HK-2 (cell line): ENCODE measurements at regions not wholly inside any gene's neighbourhood (a gene's known extent, or its start where the extent isn't known, plus 50 kb on each side); places are given as distances from the start of the nearest gene placed in this dataset.

Experiments used
- DNase-seq: peaks from one replicate; pipeline ENCODE4 v3.0.0-alpha.2; 2018; ENCODE audit not compliant: unreplicated experiment

DNA sequence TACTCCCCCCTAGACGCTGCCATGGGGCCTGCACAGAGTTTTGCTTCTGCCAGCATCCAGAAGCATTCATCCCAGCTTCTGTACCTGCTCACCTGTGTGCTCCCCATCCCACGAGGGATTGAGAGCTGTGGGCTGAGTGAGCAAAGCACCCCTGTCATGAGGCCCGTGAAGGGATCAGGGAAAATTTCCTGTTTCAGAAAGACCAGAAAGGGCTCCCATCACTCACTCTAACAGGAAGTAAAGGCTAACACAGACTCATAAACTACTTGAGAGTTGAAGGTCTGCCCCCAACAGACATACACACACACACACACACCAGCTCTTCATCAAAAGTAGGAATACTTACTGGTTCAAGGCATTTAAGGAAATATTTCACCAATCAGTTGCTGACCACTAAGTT is 256.5 kb upstream of the NT5E start:
- no peak for DNase-seq

DNA sequence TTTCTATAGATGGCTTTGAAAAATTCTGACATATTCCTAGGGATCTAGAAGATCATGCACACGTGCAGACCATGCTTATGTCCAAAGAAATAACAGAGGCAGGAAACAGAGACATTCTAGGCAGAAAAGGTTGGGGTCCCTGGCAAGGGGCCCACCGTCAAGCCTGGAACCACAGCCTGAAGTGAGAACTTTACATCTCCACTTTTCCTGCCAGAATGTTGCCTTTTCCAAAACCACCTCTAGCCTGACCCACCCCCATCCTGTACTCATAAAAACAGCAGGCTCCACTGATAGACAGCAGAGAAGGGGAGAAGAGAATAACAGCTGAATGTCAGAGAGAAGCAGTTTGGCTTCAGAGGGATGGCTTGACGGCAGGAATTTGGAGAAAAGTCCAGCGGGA is 257.3 kb upstream of the NT5E start:
- no peak for DNase-seq

DNA sequence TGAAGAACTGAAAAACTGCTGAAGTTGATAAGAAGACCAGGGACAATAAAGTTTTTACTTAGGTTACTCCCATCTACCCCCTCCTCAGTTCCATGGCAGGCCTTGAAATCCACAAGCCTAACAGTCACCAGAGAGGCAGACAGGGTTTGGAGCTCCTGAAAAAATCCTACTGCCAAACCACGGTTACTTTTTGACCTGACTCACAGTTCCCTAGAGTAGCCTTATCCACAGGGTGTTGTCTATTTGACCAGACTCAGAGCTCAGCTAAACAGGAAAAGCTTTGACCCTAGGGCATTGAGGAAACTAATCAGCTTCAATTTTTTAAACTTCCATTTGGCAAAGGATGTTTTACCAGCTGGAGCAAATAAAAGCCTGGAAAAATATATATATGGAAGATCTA is 257.7 kb upstream of the NT5E start:
- DNase-seq, result no peak

DNA sequence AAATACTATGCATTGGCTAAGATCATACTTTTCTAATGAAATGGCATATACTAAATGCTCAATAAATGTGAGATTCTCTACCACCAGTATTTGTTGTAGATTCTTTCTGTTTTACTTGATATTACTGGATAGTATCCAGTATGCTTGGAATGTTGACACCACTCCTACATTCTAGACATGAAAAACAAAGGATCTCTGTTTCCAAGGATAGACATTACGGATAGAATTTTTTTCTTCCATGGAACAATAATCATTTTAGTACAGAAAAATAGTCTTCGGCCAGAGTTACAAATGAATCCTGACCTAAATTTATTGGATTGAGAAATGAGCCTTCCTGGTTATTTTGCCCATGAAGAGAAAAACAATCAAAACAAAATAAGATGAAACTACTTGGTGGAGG is 258.2 kb upstream of the NT5E start:
- no peak for DNase-seq

DNA sequence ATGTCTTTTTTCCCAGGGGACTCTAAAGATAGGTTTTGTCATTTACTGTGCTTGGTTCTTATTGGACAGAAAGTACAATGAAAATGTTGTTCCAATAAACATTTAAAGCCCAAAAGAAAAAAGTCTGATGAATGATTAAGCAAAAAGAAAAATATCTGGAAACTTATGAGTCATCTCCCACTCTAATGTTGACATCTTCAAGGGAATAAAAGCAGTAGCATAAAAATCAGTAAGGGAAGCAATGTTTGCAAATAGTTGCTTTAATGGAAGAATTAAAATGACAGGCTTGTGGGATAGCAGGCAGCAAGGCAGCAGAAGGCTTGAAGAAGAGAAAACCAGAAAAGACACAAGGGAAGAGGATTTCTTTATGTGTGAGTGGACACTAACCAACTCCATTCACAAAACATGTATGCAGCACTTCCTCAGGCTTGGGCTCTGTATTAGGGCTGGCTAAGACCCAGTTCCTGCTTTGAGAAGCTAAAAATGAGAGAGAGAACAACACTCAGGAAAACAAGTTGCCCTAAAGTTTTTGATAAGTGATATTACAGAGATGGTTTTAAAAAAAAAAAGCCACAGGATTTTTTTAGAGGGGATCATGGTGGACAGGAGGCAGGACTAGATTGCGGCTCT is 263.2 kb upstream of the NT5E start:
- DNase-seq, result no peak

DNA sequence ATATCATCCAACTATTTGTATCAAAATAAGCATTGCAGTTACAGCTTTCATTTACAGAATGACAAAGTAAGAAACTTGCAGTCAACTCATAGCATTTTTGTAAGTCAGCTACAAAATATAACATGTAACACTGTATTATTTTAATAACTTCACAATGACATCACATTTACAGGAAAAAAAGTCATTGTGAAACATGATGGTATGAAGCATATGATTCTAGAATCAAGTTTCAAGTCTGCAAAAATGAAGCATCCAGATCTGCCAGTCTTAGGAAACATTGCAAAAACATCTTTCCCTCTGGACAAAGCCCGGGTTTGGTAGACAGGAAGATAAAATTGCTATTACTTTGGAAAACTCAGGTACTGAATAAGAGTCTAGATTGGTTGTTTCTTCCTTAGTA is 263.9 kb upstream of the NT5E start:
- no peak for DNase-seq

DNA sequence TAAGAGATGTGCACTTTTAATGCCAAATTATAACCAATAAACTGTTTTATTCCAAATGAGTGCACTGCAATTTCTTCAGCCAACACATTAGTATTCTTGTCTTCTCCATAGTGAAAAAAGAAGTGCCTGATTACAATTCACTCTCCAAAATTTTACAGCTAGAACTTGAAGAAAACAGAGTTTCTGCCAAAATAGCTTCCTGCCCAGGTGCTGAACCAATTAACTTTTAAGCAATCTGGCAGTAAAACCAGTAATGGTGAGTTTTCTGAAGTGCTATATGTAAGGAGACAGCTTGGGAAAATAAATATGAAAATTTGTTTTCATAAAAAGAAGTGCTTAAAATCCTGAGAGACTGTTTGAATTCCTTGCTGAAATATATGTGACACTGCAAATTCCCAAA is 266.0 kb upstream of the NT5E start:
- no peak for DNase-seq

DNA sequence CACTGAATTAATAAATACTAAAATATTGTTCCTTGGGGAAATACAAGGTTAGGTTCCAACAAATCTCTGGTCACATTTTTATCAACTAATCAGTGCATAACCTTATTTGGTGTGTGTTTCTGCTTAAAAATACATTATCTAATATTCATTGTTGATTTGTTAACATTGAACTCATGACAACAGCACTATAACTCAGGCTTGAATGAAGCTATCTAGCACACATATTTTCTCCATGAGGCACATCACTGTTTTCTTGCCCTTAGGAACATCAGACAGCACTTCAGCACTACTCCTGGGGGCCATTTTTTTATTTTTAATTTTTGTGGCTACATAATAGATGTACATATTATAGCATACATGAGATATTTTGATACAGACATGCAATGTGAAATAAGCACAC is 277.2 kb upstream of the NT5E start:
- DNase-seq, result no peak

DNA sequence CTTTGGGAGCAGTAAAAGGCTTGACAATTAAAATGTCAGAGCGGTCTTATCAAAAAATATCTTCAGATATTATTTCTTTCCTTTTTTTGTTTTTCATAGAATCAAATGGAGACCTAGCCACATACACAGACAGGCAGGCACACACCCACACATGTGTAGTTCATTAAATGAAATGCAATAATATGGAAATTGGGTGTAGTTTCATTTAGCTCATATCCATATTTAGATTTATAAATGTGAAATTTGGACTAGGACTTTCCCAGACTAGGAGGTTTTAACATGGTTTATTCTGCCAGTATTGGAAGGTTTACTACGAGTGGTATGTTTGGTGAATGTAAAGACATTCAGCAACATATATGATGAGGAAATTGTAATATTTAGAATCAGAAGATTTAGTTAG is 277.7 kb upstream of the NT5E start:
- DNase-seq, result no peak

DNA sequence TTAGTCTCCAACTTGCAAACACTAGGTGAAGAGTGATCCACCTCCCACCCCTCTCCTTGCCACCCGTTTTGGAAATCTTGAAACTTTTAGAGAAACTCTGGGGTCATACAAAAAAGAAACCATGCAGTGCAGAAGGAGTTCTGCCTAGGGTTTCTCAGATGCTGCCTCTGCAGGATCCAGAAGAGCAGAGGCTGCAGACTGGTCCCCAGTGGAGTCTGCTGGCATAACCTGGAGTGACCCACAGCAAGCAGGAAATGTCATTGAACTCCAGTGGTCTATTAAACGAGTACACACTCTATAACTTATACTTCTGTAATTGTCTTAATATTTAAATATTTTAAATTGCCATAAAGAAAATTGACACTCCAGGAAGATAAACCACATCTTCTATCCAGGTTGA is 280.7 kb upstream of the NT5E start:
- DNase-seq, result no peak

DNA sequence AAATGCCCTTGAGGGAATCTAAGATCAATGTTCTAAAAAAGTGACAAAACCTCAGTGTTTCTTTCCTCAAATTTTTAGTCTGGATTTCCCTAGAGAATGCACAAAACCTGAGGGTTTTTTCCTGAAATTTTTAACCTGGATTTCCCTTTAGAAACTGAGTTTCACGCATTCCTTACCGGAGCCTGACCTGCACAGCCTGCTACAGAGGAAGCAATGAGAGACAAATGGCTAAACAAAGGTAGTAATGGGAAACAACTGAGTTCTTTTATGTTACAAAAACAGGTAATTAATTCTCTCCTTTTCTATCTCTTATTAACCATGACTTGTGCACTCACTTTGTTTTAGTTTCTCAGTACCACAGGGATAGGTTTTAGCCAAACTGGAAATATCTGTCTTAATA is 281.7 kb upstream of the NT5E start:
- DNase-seq, result no peak

DNA sequence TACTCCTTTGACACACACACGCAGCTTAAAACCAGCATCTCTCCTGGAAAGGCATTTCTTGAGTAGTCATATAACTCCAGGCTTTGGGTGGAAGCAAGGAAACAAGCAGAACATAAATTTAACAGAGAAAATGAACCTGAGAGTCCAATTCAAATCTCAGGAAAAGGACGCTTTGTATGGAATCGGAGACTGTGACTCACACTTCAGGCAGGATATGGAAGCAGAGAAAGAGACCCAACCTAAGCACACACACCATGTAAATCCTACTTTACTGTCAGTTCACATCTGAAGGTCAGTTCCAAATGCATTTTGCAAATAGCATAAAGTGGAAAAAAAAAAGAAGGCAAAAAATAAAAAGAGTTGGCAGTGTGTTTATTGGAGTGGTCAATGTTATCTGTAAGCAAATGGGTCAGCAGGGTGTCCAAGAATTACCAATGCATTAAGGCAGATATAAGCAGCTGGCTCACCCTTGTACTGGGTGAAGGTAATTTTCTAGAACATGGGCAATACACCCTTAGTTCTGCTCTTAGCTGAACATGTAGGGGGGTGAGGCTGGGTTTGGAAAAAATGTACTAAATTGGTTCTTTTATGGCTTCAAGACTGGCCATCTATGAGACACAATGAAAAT is 283.7 kb upstream of the NT5E start:
- DNase-seq, result no peak

DNA sequence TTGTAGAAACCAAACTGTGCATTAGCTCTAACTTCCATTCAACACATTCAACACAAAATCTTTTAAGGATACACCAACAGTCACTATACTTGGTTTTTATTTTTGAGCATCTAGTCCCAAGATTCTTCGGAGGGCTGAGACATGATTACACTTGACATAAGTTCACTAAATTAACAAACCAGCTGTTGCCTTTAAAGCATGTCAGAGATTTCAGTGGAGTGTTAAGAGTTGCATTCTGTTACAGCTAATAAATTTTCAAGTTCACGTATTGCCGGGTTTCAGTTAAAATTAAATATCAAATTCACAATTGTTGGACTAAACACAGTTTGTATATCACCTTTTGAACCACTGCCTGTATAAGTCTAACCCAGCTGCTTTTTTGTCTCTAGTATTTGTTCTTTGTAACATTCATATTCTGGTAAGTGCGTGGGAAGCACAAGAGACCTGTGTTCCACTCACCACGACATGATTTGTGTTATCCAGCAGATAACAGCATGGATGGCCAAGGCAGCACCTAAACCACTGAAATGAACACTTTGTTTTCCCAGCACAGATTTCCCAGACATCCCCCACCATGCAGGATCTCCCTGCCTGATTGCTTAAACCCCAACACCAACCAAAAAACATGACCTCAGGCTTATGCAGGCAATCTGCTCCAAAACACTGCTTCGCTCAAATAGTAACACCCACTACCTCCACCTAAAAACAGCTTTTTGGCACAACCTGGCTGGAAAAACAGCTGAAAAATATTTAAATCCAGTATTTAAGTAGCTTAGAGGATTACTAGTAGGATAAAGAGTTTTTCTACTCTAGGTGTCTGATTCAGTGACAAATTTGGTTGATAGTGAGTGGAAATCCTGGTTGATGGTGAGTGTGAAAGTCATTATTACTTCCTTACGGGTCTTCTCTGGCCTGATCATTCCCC is 286.5 kb upstream of the NT5E start:
- DNase-seq, result no peak

DNA sequence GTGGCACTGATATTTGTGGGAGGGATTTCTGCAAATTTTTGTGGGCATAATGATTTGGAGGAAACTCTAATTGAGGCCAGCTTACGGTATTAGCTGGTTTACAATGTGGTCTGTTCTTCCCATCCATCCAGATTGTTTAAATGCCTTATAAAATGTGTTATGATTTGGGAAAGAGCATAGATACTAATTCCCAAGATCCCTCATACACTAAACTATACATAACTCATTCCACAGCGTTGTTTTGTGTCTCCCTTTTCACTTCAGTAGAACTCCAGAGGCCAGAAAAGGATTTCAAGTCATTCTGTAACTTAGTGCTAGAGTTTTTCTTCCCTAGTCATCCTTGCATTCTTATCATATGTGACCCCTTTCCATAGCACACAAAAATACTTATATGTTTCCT is 292.6 kb upstream of the NT5E start:
- no peak for DNase-seq

DNA sequence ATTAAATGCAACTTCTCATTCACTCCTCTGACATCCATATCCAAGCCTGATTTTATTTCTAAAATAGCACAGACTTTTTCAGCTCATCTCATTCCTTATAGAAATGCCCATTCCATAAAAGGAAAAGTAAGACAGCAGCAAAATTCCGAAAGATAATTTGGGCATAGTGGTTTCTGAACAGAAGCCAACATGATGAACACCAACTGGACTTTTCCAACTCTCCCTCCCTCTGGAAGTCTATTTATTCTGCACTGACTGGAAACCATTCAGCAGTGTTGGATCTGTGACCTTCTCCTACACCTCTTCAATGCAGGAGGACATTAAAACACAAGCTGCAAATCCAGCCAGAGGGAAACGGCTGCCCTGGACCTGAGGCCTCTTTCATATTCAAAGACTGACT is 306.2 kb upstream of the NT5E start:
- DNase-seq, result no peak

DNA sequence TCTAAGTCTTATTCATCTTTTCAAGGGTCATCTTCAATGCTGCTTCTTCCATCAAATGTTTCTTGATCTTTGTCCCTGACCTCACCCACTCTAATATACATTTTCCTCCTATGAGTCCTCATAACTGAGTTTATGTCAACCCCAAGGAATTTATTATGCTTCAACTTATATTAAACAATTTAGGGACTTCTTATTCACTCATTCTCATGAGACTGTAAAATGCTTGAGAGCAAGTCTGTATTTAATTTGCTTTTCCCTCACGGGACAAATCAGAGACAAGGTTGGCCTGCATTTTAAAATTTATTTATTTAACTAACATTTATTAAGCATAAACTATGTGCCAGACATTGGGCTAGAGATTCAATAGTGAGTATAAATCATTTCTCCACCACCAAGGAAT is 312.0 kb upstream of the NT5E start:
- DNase-seq, result no peak

DNA sequence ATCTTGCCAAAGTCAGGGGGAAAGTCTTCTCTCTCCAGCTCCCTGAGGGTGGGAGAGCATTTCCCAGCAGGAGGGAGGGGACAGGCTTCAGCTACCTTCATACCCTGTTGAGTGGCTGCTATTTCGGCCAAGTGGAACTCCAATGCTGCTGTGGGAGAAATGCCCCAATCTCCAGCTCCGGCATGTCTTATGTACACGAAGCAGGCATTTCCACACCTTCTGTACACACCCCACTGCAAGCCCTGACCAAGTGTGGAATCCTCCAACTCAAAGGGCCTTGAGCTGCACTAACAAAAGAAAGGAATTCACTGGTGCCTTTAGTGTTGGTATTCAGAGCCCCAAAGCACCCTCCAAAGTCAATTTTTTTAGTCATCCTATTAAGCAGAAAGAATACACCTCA is 313.6 kb upstream of the NT5E start:
- DNase-seq, result no peak

DNA sequence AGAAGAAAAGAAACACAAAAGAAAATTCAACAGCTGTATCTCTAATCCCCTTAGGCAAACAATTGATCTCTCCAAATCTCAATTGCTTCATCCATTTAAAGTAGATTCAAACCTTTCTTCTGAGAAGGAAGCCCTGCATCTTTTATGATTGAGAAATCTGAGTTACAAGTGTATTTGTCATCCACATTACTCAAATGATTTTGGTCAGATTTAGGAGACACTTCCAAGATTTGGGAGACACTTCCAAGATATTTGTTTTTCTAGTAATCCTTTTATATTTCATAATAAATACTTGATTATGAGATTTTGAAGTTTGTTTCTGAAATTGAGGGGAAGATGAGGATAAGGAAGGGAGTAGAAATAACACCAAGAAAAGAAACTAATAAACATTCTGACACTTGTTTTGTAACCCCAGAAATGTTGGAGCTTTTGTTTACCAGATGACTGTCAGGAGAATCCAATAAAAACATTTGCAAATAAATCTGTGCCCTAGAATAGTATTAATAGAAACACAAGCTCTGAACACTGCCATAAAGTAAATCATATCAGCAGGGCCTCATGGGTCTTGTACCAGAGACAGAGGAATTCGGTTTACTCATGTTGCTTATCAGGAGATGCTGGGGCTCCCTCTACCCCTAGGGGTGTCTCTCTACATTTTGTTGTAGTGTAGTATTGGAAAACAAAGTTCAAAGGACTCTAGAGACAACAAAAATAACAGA is 314.3 kb upstream of the NT5E start:
- no peak for DNase-seq

DNA sequence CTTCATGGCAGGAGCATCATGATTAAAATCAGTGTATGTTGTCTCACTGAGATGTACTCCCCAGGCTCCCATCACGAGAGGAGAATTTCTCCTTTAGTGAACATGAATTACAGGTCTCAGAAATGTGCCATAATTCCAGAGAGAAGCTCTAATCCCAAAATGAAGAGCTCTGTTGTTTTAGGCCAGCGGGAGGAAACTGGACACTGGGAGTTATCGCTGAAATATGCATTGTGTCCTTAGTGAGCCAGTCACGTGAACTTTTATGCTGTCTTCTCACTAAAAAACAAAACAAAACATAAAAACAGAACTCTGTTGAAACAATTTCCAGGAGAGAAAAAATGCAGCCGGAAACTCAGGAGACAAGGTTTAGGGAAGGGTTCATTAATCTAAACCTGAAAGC is 315.7 kb upstream of the NT5E start:
- no peak for DNase-seq

DNA sequence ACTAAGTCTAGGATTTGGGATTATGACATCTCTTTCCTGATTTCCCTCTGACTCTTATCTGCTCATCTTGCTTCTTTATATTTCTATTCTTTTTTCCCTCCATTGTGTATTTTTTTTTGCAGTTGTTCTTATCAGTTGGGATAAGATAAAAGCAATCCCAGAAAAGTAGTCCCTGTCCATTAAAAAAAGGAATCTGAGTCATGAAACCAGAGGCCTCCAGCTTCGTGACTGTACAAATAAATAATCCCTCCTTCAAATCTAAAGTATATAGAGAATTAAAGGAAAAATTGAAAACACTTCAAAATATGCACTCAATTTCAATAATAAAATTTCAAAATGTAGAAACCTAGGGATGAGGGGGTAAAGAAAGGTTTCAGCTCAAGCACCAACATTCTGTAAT is 317.8 kb upstream of the NT5E start:
- DNase-seq, result no peak

DNA sequence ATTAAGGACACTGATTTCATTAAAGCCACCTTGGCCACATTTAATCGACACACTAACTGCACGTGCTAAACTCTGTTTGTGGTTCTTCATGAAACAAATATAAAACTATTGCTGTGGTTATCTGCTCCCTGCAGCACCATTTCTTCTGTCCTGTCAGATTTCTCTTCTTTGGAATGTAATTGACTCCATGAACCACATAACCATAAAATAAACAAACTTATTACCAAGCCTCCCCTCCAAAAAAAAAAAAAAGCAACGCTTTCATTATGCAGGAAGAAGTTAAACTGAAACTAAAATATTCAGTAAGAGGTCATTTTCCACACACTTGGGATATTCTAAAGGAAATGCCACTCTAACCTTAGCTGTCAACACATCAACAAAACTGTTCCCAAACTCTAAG is 319.1 kb upstream of the NT5E start:
- no peak for DNase-seq

DNA sequence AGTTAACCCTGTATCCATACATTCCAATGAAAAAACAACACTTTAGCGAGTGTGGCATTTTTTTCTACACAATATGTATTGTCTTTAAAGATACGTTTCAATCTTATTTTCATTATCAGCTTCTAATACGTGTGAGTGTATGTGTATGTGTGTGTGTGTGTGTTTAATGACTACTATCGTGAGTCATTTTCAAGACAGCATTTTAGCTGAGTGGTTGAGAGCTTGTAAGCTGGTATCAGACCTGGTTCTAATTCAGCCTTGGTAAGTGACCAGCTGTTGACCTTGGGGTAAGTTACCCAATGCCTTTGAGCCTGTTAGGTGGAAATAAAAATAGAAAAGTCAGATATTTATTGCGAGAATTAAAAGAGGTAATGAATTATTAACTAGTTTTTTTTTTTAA is 320.0 kb upstream of the NT5E start:
- no peak for DNase-seq

DNA sequence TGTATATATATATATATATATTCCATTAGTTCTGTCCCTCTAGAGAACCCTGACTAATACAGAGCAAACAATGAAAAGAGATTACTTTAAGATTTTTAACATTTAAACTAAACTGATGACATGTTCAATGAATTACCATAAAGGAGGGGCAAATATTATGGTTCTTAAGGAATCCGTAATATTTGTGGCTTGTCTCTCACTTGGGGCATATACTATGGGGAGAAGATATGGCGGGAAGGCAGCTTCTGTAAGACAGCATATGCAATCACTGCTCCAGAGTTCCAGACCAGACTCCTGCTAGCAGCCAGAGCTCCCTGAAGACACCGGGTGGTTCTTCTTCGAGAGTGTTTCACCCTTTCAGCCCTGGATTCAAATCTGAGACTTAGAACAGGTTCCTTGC is 321.1 kb upstream of the NT5E start:
- DNase-seq, result no peak
